NCI-H526 (cell line): ENCODE measurements at regions not wholly inside any gene's neighbourhood (a gene's known extent, or its start where the extent isn't known, plus 50 kb on each side); places are given as distances from the start of the nearest gene placed in this dataset.
"Not testable (repeated sequence)": the region's sequence is repeated elsewhere in the genome, so short reads cannot be mapped to it uniquely, and the experiment has no call there.

ENCODE experiments used
- DNase-seq, 2 experiments: peaks; one replicate each; lab custom pipeline; 2025; lab: John Stamatoyannopoulos, UW

DNA sequence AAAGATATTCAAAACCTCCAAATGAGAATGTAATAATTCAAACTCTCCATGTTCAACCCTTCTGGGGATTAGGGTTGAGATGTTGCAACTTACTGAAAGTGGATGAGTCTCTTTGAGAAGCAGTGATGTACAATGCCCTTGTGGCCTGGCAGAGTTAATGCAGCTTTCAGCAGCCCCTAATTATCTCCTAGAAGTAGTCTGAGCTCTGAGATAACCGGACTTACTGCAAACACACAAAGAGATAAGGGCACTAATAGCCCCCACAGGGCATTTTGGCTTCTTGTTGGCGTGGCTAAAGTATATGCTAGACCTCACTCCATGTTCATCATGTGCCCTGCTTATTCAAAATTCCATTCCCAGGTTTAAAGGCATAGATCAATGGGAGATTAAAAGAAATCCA lies 404.7 kb downstream of the NEBL start:
- no peak for DNase-seq

- DNase-seq: no peak
Observed at GRCh38 chr10:20489961-20490360, 407.1 kb downstream of the NEBL start.

GRCh38 chr10:20486791-20487190 lies 410.3 kb downstream of the NEBL start:
- DNase-seq: no peak

DNA sequence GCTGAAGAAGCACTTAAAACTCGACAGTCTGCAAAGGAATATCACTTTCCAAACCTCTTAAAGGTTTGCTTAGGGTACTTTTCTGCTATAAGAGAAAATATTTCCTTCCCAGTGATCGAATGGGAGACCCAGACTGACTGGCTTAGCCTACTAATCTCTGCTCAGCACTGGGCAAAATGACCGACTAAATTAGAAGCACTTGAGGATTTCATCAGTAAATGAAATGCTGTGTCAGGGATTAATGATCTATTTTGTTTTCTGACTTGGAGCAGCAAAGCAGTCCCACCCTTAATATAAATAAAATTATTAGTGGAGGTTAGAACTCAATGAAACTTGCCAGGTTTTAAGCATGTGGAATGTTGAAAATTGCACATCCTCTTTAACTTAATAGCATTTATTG lies 411.6 kb downstream of the NEBL start:
- no peak for DNase-seq

- DNase-seq: no peak
Observed at GRCh38 chr10:20481054-20481453, 416.1 kb downstream of the NEBL start.

DNA sequence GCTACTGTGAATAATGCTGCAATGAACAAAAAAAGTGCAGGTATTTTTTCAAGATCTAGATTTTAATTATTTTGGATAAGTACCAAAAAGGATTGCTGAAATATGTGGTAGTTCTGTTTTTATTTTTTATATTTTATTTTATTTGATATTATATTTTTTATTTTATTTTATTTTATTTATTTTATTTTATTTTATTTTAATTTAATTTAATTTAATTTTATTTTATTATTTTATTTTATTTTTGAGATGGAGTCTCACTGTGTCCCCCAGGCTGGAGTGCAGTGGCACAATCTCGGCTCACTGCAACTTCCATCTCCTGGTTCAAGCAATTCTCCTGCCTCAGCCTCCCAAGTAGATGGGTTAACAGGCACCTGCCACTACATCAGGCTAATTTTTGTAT lies 416.5 kb downstream of the NEBL start:
- not testable (repeated sequence) for DNase-seq

DNA sequence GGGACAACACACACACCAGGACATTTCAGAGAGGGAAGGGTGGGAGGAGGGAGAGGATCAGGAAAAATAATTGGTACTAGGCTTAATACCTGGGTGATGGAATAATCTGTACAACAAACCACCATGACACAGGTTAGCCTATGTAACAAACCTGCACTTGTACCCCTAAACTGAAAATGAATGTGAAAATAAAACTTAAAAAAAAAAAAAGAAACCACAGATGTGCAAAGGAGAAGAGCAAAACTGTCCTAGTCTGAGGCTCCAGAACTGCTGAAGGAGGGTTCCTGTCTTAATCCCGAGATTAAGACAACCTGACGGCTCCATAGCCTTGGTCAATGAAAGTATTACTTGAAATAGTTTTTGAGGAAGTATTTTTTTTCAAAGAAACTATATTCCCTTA lies 423.0 kb downstream of the NEBL start:
- no peak for DNase-seq

GRCh38 chr10:20473023-20473760 lies 423.9 kb downstream of the NEBL start:
- DNase-seq: no peak

DNA sequence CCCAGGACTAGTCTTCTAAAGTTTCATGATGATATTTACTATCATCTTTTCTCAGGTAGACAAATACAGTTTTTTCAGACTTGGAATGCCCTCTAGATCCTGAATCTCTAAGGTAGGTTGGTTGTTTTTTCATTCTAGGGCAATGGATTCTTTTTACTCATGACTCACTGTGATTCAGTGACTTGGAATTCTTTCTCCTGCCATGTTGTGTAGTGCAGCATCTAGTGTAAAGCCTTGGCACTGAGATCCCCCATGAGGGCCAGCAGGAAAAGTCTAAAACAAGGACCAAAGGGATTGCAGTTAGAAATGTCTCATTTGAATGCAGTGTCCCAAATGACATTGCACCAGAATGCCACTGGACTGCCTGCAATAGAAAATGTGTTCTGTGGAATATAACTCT lies 430.4 kb downstream of the NEBL start:
- no peak for DNase-seq

DNA sequence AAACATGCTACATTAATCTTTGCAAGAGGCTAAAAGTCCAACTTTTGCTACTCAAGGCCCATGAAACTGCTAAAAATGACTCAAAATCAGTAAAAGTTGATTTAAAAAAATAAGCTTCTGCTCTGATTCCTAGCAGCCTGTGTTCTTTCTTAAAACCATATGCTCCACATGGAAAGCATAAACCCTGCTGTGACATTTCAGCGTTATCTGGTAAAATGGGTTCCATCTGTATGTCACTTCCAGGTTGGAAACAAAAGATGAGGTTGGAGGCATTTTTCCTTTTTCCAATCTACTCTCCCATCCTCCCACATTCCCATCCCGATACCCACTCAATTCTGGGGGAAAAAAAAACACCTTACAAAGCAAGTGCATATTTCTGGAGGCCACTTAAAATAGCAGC lies 439.5 kb downstream of the NEBL start:
- no peak for DNase-seq

DNA sequence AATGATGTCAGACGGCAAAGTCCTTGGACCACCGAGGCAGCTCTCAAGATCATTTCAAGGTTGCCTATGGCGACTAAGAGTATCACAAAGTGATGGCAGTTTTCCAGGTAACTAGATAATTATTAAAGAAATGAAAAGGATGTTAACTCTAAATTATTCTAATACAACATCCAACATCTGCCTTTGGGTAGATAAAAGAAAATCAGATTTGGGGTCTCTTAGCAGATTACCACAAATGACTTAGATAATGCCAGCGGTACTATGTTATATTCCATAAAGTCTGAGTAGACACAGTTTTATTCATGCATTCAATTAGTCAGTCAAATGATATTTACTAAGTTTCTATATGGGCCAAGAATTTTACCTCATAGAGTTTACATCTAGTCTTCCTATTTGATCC lies 441.3 kb downstream of the NEBL start:
- no peak for DNase-seq

GRCh38 chr10:20454331-20454730 lies 442.8 kb downstream of the NEBL start:
- no peak for DNase-seq

- no peak for DNase-seq
Observed at GRCh38 chr10:20446561-20447193, 450.4 kb downstream of the NEBL start.

DNA sequence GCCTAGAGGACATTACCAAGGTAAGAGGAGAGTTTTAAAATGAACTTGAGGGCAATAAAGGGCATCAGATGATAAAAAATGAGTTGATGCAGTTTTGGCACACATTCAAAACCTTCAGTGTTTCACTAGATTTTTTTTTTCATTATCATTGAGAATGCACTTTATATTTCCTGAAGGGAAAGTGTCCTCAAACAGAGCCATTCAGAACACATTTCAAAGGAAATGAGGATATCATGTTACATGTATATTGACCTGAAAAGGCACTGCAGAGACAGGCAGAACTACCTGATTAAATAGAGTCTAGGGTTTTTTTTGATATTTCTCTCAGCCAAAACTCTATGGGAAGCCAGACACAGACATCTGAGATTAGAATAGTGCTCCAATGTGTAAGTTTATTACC lies 454.0 kb downstream of the NEBL start:
- DNase-seq: no peak

- DNase-seq: no peak
Observed at GRCh38 chr10:20429742-20430141, 467.4 kb downstream of the NEBL start.

- no peak for DNase-seq
Observed at GRCh38 chr10:20427821-20428220, 469.3 kb downstream of the NEBL start.

- DNase-seq: no peak
Observed at GRCh38 chr10:20418286-20418685, 478.8 kb downstream of the NEBL start.

- DNase-seq: no peak
Observed at GRCh38 chr10:20417791-20418190, 479.3 kb downstream of the NEBL start.

DNA sequence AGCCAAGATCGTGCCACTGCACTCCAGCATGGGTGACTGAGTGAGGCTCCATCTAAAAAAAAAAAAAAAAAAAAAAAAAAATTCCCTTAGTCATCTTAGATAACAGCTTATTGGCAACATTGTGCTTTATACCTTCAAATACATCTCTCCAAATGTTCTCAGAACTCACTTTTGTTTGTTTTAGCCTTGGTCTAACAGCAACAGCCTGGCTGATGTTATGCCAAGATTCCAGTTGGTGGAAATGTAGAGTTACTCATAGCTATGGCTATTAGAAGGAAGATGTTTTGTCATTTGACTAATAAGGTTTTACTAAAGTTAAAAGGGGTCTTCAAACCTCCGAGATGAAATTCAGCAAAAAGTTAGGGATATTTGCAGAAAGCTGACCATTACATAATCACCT lies 481.4 kb downstream of the NEBL start:
- DNase-seq: no peak

DNA sequence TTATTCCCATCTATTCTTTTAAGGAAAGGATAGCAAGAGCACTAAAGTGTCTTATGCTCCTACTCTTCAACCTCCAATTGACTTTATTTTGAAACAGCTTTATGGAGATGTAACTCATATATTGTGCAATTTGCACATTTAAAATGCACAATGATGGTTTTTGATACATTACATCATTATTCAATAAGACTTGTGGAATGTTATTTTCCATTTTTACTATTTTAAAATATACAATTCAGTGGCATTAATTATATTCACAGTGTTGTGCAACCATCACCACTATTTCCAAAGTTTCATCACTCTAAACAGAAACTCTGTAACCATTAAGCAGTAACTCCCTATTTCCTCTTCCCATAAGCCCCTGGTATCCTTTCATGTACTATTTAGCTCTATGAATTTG lies 489.8 kb downstream of the NEBL start:
- no peak for DNase-seq

DNA sequence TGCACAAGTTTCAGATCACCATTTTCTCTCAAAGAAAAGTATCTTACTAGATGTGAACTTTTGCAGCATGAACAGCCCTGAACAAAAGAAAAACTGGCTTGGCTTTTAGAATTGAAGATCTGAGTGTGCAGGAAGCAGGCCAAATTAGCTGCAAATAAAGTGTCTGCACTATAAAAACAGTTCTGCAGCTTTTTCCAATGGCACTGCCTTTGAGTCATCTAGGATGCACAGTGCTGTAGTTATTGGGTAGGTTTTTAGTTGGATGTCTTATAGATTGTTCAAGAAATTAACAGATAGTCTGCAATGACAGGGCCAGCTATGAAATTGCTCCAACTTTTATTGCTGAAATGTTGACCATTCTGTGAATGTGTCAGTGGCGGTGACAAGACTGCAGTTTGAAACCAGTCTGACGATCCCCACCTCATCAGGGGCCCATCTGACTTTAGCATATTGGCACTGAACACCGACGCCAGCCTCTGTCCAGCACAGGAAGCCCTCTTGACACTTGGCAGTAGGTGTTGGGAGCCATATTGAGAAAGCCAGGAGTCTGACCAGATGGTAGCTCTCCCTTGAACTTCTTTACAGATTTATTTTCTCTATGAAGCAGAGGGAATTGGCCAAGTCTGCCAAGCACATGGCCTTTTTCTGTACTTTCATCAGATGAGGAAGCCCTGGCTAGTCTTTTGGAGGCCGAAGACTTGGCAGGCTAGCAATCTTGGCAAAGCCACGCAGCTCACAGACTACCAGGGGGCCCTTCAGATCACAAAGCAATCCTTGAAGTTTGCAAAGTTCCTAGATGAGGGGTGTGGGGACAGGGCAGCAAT lies 490.6 kb downstream of the NEBL start:
- DNase-seq: no peak

- DNase-seq: no peak
Observed at GRCh38 chr10:20405761-20406160, 491.4 kb downstream of the NEBL start.

GRCh38 chr10:20405050-20405449 lies 492.1 kb downstream of the NEBL start:
- no peak for DNase-seq
